ENCODE measurements at regions not wholly inside any gene's neighbourhood (a gene's known extent, or its start where the extent isn't known, plus 50 kb on each side); places are given as distances from the start of the nearest gene placed in this dataset.

DNA sequence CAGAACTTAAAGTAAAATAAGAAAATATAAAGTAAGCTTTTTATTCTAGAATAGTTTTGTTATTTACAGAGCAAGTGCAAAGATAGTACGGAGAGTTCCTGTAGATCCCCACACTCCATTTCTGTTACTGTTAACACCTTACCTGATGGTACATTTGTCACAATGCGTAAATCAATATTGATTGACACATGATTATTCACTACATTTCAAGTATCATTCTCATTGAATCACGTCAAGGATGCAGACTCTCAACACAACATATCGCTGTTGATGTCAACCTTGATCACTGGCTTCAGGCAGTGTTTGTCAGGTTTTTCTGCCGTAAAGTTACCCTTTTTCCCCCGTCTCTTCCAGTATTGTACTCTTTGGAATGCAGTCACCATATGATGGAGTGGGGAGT is 64.2 kb upstream of the WSCD1 start:
- H3K9me3 ChIP-seq: no peaks in the 10 kb centered on the region
- WGBS, 2 donors (ENCODE audit: low coverage in 1 of 2): 61 to 79% methylated on average over 6 of the region's 6 CpGs
- H3K4me3 ChIP-seq: no peak overlapping the region
- H3K36me3 ChIP-seq: no peaks in the 10 kb centered on the region
- no peak for ATAC-seq
- no peaks in the 10 kb centered on the region for H3K4me1 ChIP-seq
- H3K27me3 ChIP-seq: peaks cover 10% of the 10 kb centered on the region
- H3K27ac ChIP-seq: no peak overlapping the region
- no peak for TF ChIP-seq POLR2AphosphoS5 (IDR thresholded peaks at IDR 0.05)
- TF ChIP-seq EP300 (IDR thresholded peaks at IDR 0.05): no peak
- TF ChIP-seq POLR2A (IDR thresholded peaks at IDR 0.05): no peak
- TF ChIP-seq CTCF (IDR thresholded peaks at IDR 0.05): no peak

DNA sequence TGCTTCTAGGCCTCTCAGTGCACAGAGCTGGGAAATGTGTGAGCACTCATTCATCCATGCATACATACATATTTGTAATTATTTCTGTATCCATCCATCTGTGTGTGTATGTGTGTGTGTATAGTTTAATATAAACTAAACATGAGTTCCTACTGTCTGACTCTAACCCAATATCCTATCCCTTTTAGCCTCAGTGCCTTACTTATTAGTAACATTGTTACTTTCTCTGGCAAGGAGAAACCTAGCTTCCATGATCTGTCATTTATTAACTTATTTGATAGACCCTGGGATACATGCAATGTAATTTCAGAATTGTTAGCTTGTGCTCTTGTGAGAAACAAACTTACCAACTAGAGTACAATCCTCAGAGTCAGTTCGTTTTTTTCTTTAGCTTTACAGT is 59.0 kb upstream of the WSCD1 start:
- TF ChIP-seq POLR2AphosphoS5 (IDR thresholded peaks at IDR 0.05) (no peak), CTCF (IDR thresholded peaks at IDR 0.05) (no peak), POLR2A (IDR thresholded peaks at IDR 0.05) (no peak), EP300 (IDR thresholded peaks at IDR 0.05) (no peak)
- no peak for ATAC-seq
- Histone ChIP-seq H3K4me3 (no peak overlapping the region), H3K4me1 (no peaks in the 10 kb centered on the region), H3K27ac (no peak overlapping the region), H3K27me3 (peaks cover 30% of the 10 kb centered on the region), H3K9me3 (no peaks in the 10 kb centered on the region), H3K36me3 (no peaks in the 10 kb centered on the region)
- WGBS, 2 donors (ENCODE audit: low coverage in 1 of 2): 33 to 42% methylated on average over 1 of the region's 1 CpG

GRCh38 chr17:6018788-6019187 is 51.4 kb upstream of the WSCD1 start:
- Histone ChIP-seq H3K27ac (no peak overlapping the region), H3K9me3 (no peaks in the 10 kb centered on the region), H3K4me3 (no peak overlapping the region), H3K4me1 (no peaks in the 10 kb centered on the region), H3K27me3 (peaks cover 31% of the 10 kb centered on the region), H3K36me3 (no peaks in the 10 kb centered on the region)
- 50 to 71% methylated on average over 1 of the region's 1 CpG for WGBS, 2 donors (ENCODE audit: low coverage in 1 of 2)
- no peak for ATAC-seq
- TF ChIP-seq POLR2AphosphoS5 (IDR thresholded peaks at IDR 0.05) (no peak), POLR2A (IDR thresholded peaks at IDR 0.05) (no peak), EP300 (IDR thresholded peaks at IDR 0.05) (no peak), CTCF (IDR thresholded peaks at IDR 0.05) (no peak)

GRCh38 chr17:6019959-6020358 is 50.2 kb upstream of the WSCD1 start:
- no peak overlapping the region for H3K27ac ChIP-seq
- TF ChIP-seq POLR2AphosphoS5 (IDR thresholded peaks at IDR 0.05) (no peak), EP300 (IDR thresholded peaks at IDR 0.05) (no peak), CTCF (IDR thresholded peaks at IDR 0.05) (no peak), POLR2A (IDR thresholded peaks at IDR 0.05) (no peak)
- H3K27me3 ChIP-seq: peaks cover 30% of the 10 kb centered on the region
- no peaks in the 10 kb centered on the region for H3K4me1 ChIP-seq
- H3K9me3 ChIP-seq: no peaks in the 10 kb centered on the region
- no peak for ATAC-seq
- 83 to 86% methylated on average over 2 to 4 of the region's 6 CpGs for WGBS, 2 donors (ENCODE audit: low coverage in 1 of 2)
- no peak overlapping the region for H3K4me3 ChIP-seq
- H3K36me3 ChIP-seq: no peaks in the 10 kb centered on the region

DNA sequence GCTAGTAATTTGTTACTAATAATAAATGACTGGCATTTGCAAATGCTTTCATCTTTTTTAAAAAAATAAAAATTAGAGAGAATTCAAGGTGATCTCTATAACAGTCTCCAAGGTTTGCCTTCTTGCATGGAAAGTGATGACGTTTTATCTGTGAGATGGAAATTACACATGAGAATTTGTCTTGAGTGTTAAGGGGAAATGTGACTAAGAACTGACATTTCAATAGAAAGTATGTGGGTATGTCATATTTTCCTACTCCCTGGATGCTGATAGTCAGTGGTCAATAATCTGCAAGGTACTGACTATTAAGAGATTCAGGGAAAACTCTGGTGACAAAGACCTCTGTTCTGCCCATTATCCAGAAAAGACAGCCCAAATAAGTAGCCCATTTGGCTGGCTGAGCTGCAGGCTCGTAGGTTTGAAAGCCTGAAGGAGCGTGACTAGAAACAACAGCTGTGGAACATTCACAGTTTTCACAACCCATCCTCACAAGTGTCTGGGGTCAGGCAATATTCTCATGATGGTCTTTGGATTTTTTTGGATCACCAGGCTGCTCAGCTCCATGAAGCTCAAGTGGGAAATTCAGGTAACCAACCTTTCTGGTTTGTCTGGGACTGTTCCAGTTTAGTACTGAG is 49.7 kb upstream of the WSCD1 start:
- 65 to 83% methylated on average over 3 of the region's 3 CpGs for WGBS, 2 donors (ENCODE audit: low coverage in 1 of 2)
- no peak overlapping the region for H3K27ac ChIP-seq
- no peak overlapping the region for H3K4me3 ChIP-seq
- peaks cover 30% of the 10 kb centered on the region for H3K27me3 ChIP-seq
- TF ChIP-seq POLR2AphosphoS5 (IDR thresholded peaks at IDR 0.05): no peak
- TF ChIP-seq CTCF (IDR thresholded peaks at IDR 0.05): no peak
- TF ChIP-seq EP300 (IDR thresholded peaks at IDR 0.05): no peak
- no peak for TF ChIP-seq POLR2A (IDR thresholded peaks at IDR 0.05)
- H3K4me1 ChIP-seq: no peaks in the 10 kb centered on the region
- H3K36me3 ChIP-seq: no peaks in the 10 kb centered on the region
- ATAC-seq: no peak
- H3K9me3 ChIP-seq: no peaks in the 10 kb centered on the region

Data from gastroesophageal sphincter (tissue), 4 donors.